Hematopoietic multipotent progenitor cell (in vitro differentiated cells): ENCODE measurements at regions not wholly inside any gene's neighbourhood (a gene's known extent, or its start where the extent isn't known, plus 50 kb on each side); places are given as distances from the start of the nearest gene placed in this dataset.
"Not testable (repeated sequence)": the region's sequence is repeated elsewhere in the genome, so short reads cannot be mapped to it uniquely, and the experiment has no call there.

Source experiments
- DNase-seq, 3 donors: peaks; one replicate each; pipeline ENCODE4 v3.0.0-alpha.2; 2011 to 2015; ENCODE audit warnings: low read depth in 2 of 3, low spot score in 2 of 3

DNA sequence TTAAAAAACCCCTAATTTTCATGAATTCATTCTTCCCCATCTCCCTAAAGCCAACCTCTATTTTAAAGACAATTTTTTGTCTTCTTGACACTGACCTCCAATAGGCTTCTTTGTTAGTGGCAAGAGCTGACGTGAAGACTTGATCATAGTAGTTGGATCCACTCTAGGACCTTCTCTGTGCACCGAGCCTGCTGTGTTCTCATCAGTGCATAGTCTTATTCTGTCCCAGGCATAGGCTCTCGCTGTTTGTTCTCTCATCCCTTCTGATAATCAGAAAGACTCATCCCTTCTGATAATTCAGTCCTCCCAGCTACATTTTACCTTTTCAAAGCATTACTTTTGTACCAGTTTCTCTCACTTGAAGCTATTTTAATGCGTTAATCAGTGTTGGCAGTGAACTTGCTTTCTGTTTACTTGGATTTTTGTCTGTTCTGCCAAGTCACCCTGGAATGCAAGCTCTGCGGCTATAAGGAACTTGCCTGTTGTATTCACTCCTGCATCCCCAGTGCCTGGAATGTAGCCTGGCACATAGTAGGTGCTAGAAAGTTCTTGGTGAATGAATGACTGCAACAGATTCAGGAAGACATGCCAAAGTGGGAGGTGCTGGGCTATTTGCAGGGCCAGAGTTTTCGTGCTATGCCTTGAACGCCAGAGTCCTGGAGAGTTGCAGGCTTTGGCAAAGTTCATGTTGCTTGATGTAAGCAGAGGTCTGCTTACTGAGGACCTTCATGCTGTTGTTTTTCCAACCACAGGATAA lies 147.6 kb upstream of the MPHOSPH6 start:
- no peak for DNase-seq

DNA sequence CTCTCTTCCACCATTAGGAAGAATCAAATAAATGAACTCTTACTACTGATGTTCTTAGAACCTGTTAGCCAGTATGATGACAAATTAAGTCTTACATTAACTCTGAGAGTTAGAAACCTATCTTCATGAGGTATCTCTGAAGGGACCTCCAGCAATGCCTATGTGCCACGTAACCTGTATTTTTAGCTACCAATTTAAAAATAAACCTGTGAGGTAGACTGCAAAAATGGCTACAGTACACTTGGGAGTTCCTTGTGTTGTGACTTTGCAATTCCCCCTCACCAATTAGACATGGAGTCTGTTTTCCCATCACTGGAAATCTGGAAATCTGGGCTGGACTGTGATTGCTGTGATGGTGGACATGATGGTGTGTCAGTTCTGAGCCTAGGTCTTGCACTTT lies 143.7 kb upstream of the MPHOSPH6 start:
- DNase-seq, result no peak

GRCh38 chr16:82311528-82311927 lies 141.5 kb upstream of the MPHOSPH6 start:
- no peak for DNase-seq

- DNase-seq, result no peak
Observed at GRCh38 chr16:82302042-82302727, 132.2 kb upstream of the MPHOSPH6 start.

DNA sequence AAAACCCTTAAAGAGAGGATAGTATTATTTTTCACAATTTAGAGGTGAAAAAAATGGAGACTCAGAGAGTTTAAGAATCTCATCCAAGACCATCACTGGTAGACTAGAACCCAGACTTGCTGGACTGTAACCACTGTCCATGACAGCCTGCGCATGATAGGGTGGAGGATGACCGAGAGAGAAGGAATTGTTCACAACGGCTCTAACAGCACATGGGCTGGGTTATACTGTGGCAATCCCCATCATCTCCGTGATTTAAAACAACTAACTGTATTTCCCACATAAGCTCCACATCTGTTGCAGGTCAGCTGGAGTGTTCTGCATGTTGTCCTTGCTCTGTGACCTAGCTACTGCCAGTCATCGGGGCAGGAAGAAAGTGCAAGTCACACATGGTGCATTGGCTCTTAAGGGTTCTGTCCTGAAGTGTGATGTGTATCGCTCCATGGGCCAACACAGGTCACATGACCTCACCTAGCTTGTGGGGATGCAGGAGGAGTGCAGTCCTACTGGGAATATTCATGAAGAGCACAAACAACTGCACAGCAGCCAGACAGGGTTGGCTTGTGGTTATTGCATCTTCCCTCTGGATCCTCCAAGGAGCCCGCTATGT lies 131.2 kb upstream of the MPHOSPH6 start:
- no peak for DNase-seq

- no peak for DNase-seq
Observed at GRCh38 chr16:82300374-82300951, 130.4 kb upstream of the MPHOSPH6 start.

- DNase-seq, result no peak
Observed at GRCh38 chr16:82298472-82298871, 128.4 kb upstream of the MPHOSPH6 start.

DNA sequence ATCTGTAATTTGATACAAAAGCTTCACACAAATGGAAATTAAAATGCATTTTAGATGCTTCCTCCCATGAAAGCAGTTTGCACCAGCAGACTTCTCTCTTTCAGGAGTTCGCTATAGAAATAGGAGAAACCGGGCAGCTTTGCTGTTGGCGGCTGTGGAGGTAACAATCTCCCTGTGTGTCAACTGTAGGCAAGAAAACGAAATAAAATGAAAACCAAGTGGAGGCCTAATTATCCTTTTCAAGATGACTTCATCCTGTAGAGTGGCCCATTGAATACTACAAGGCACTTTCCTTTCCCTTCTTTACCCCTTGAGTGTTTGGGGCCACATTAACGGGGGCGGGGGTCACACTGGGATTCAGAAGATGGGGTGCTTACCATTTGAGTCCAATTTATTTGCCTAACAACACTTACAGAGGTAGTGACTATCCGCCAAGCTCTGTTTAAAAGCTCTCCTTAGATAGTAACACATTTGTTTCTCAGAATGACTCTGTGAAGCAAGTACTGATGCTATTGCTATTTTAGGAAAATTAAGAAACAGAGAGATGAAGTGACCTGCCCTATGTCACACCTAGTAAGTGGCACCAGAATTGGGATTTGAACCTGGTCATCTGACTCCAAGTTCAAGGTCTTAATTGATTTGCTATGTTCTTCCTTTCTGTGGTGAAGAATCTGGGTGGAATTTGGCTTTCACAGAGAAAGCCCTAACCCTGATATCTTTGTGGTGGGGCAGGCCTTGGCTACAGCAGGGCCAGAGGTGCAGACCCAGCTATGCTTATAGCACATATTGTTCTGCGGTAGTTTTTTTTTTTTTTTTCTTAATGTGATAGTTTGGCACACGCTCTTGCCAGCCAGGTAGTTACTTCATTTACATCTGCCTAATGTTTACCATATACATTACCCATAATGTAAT lies 125.5 kb upstream of the MPHOSPH6 start:
- DNase-seq, result no peak

DNA sequence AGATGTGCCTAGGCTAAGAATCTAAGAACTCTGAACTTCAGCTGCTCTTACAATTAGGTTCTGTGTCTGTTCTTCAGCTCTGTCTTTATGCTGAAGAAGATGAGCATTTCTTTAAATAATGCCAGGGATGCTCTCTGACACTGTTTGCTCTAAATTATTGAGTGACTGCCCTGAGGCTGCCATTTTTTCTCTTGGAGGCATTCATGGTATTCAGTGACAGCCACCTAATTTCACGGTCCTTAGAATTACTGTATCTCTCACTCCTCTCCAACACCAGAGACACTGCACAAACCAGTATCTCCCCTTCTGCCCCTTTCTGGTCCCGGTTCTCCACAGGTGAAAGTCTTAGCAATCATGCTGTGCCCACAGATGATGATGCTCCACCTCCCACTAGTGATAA lies 123.6 kb upstream of the MPHOSPH6 start:
- no peak for DNase-seq

DNA sequence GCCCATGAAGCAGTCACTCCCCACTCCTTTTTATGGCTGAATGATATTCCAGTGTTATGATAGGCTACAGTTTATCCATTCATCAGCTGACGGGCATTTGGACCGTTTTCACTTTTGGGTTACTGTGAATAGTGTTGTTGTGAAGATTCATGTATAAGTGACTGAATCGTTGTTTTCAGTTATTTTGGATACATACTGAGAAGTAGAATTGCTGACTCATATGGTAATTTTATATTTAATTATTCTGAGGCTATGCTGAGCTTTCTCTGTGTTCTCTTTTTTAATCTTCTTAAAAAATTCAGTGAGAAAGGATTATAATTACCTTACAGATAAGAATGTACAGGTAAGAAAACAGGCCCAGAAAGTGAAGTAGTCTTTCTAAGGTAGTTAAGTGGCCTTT lies 117.9 kb upstream of the MPHOSPH6 start:
- DNase-seq, result no peak

DNA sequence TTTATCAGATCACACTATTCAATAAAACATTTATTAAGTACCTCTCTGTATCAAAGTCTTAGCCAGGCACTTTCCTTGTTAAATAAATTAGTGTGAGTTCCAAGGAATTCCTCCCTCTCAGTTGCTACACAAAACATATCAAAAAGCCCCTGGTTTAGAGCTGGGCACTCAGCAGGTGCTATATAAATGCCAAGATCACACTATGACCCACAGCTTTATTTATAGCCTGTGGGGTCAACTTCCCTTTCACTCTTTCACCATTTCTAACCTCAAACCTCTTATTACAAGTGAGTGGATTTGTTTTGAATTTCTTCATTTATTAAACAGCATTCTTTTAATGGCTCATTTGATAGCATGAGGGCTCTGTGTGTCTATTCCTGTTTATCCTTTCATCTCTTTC lies 112.6 kb upstream of the MPHOSPH6 start:
- no peak for DNase-seq

DNA sequence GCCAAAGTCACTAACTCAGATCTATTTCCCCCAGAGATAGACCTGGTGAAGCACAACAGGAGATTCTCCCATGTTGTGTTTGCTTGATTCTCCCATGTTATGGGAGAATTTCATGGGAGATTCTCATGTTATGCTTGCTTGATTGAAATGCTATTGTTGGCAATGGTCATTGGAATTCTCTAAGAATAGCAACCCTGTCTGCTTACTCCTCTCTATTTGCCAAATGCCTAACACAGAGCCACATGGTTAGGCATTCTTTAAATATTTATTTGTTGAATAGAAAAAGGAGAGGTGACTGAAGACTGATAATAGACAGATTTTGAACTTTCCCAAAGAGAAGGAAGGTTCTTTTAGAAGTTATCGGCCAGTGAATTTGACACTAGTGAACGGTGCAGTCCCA lies 111.5 kb upstream of the MPHOSPH6 start:
- DNase-seq, result no peak

DNA sequence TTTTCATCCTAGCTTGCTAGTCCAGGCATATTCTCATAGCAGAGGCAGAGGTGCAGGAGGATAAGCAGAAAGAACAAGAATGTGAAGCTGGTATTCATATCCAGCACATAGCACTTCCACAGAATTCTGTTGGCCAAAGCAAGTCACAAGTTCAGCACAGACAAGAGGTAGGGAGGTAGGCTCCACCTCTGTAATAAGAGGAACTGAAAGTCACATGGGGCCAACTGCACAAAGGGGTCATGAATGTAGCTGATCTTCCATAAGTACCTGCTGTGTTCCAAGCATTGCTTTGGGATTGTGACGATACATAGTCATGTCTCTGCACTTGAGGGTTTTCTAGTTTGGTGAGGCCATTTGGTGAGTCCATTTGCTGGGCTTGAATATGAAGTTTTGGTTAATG lies 110.8 kb upstream of the MPHOSPH6 start:
- no peak for DNase-seq

DNA sequence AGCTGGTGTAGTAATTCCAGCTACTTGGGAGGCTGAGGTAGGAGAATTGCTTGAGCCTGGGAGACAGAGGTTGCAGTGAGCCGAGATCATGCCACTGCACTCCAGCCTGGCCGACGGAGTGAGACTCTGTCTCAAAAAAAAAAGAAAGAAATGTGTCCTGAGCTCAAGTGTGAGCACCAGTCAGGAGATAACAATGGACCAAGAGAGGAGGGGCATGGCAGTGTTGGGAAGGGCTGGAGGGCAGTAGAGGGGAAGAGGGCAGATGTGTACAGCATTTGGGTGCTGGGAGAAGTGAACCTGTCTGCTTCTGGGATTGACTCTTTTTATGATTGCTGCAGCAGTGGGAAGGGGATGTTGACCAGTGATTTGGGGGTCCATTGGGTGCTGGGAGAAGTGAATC lies 105.3 kb upstream of the MPHOSPH6 start:
- not testable (repeated sequence) for DNase-seq

- DNase-seq, result no peak
Observed at GRCh38 chr16:82271636-82272035, 101.6 kb upstream of the MPHOSPH6 start.

GRCh38 chr16:82267675-82268074 lies 97.7 kb upstream of the MPHOSPH6 start:
- not testable (repeated sequence) for DNase-seq

DNA sequence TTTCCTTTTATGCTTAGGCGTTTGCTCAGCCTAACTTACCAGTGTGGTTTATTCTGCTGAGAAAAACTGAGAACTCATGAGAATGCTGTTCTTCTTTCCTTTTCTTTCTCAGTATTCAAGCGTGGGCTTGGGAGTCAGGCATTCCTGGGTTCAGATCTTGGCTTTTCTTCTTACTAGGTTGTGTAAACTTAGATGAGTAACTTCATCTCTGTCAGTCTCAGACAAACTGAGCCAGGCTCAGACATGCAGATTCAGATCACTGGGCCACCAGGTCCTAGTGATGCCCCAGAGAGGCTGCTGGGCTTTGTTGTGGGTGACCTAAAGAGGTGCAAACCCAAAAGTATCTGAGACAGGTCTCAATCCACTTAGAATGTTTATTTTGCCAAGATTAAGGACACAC lies 95.8 kb upstream of the MPHOSPH6 start:
- no peak for DNase-seq

DNA sequence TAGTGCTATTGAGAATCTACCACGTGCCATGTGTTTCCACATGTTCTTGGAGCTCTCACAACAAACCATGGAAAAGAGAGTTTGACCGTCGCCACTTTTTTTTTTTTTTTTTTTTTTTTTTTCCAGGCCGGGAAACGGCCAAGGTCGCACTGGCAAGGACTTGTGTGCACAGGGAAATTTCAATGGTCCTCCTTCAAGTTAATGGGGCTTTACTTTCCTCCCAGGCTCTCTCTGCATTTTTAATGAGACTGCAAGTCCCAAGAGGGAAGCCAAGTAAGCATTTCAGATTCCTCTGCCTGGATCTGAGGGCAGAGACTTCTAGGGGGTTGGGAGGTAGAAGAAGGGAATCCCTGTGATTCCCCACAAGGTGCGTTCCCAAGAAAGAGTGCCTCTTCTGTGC lies 94.7 kb upstream of the MPHOSPH6 start:
- no peak for DNase-seq

GRCh38 chr16:82263521-82264143 lies 93.6 kb upstream of the MPHOSPH6 start:
- peak; percentile 26 to 66 (median 35) for DNase-seq

DNA sequence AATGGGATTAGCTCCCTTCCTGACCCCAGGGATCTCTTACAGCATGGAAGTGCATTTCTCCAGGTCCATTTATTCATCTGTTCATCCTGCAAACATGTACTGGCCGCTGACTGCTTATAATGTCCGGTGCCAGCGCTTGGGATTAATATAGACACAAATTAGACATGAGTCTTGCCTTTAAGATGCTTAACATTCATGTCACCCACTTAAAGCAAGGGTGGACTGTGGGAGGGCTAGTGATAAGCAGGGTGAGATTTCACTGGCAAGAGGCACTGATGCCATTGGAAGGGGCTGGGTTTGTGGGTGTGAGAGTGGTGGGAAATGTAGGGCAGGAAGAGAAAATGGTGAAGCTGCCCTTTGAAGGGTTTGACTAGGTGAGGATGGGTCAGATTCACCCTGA lies 92.2 kb upstream of the MPHOSPH6 start:
- DNase-seq, result no peak
